ENCODE measurements at regions not wholly inside any gene's neighbourhood (a gene's known extent, or its start where the extent isn't known, plus 50 kb on each side); places are given as distances from the start of the nearest gene placed in this dataset.
A peak's percentile ranks its signal among the peaks of the same experiment; 100 is the strongest.
"Not testable (repeated sequence)": the region's sequence is repeated elsewhere in the genome, so short reads cannot be mapped to it uniquely, and the experiment has no call there.

GRCh38 chr7:96770758-96771157 lies 61.1 kb upstream of the SEM1 start:
- DNase-seq (ENCODE audit: low read depth, low spot score), result no peak

DNA sequence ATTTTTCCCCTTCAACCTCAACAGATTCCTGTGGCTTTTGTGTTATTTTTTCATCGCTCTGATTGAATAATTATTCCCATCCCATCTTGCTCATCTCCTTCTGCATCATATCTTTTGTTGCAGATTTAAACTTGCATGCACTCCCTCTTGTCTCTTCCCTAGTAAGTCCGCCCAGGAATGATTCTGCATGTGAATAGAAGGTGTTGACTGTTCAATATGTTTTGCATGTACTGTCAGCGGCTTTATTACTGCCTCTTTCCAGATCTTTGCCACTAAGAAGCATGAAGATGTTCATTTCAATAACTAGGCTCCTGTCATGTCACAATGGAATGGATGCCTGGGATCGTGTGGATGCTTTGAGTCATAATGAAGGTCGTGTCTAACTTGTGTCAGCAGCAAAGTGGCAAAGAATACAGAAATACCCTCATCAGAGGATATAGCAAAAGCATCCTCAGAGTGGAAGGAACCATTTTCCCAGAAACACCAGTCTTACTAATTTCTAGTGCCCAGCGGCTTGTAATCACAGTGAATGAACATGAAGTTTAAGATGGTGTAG lies 62.6 kb upstream of the SEM1 start:
- DNase-seq (ENCODE audit: low read depth, low spot score), result no peak

DNA sequence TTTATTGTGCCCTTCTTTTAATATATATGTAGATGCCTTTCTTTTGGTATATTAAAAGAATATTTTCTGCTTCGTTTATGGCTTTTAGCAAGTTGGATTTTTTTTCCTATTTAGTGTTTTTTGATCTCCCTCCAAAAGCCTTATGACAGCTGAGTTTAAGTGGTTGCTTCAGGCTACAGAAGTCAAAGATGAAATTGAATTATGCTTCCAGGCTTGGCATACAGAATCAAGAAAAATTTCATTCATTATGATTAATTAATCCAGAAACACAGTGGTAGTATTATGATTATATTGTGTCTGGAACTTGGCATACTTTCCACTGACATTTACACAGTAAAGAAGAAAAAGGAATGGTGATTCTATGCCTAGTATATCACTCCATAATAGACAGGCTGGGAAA lies 63.8 kb upstream of the SEM1 start:
- DNase-seq (ENCODE audit: low read depth, low spot score), result no peak

DNA sequence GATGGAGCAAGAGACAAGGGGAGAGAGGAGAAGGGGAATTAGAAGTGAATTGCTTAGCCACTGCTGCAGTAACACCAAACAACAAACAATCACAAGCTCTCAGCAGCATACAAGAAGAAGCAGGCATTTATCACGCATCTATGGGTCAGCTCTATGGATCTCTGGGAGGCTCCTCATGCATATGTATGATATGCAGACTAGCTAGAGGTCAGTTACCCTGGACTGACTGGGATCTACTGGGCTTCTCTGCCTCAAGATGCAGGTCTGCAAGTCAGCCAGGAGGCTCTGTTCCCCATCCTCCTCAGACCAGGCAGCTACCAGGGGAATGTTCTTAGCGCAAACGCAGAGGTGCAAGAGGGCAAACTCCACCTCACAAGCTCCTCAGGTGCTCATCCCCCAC lies 64.7 kb upstream of the SEM1 start:
- DNase-seq (ENCODE audit: low read depth, low spot score), result no peak

DNA sequence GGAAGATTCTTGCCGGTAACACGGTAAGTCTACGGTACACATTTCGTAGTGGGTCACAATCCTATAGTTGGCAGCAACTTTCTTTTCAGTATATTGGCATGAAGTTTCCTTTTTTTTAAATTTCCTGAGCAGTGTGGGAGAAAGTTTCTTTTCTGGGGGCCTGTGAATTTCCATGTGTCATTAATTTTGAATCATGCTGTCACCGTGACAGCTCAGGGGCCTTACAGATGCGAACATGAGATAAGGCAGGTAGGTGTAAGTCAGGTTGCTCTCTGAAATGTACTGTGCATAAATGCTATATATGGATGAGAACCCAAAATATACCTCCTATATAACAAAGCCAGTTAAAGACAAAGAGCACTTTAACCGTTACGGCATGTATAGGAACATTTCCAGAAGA lies 65.4 kb upstream of the SEM1 start:
- DNase-seq (ENCODE audit: low read depth, low spot score), result no peak

DNA sequence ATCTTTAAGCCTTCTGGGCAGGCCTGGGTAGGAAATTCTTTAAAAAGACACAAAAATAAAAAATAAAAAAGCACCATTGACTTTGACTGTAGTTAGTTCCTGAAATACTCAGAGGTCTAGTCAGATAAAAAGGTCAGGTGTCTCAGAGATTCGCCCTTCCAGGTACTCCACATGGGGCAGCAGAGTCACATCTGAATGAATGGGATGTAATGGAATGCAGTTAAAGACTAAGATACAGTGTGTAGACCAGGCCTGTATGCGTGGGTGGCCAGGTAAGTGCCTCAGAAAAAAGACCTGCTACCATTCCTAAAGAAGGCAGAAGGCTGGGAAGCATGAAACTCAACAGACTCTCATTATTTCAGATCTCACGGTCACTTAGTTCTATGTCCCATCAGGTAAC lies 68.6 kb upstream of the SEM1 start:
- no peak for DNase-seq (ENCODE audit: low read depth, low spot score)

- DNase-seq (ENCODE audit: low read depth, low spot score), result no peak
These were observed 72.3 kb upstream of the SEM1 start for GRCh38 chr7:96781919-96782318.

GRCh38 chr7:96782686-96783298 lies 73.1 kb upstream of the SEM1 start:
- DNase-seq (ENCODE audit: low read depth, low spot score), result not testable (repeated sequence)

DNA sequence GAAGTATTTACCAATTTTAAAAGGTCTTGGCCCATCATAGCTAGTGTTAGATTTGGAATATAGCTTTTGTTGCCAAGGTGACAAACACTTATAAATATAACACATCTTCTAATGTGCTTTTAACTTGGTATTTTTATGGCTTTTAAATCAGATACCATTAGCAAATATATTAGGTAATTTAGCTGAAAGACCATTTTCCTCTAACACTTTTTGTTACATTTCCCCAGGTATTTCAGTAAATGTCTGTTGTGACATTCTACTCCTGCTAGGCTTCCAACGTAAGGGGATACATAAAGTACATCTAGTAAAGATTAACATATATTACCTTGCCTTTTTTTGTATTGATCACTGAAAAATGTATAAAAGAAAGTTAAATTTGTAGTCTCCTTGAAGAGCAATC lies 75.0 kb upstream of the SEM1 start:
- DNase-seq (ENCODE audit: low read depth, low spot score), result no peak

- peak; percentile 8 for DNase-seq (ENCODE audit: low read depth, low spot score)
These were observed 76.8 kb upstream of the SEM1 start for GRCh38 chr7:96786261-96786997.

GRCh38 chr7:96786998-96787395 lies 77.4 kb upstream of the SEM1 start:
- no peak for DNase-seq (ENCODE audit: low read depth, low spot score)

GRCh38 chr7:96789914-96790313 lies 80.3 kb upstream of the SEM1 start:
- no peak for DNase-seq (ENCODE audit: low read depth, low spot score)

DNA sequence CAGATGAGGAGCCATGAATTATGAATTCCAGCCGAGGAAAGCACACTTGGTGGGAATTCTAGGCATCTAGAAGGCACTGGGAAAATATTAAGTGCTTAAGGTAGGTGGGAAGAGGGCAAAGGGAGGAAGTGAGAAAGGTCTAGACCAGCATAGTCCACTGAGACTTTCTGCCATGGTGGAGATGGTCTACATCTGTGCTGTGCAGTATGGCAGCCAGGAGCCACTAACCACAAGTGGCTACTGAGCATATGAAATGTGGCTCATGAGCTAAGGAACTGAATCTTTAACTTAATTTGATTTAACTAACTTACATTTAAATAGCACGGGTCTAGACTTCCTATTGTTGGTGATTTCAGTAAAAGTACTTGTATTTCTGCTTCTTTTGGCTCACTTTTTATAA lies 82.5 kb upstream of the SEM1 start:
- no peak for DNase-seq (ENCODE audit: low read depth, low spot score)

DNA sequence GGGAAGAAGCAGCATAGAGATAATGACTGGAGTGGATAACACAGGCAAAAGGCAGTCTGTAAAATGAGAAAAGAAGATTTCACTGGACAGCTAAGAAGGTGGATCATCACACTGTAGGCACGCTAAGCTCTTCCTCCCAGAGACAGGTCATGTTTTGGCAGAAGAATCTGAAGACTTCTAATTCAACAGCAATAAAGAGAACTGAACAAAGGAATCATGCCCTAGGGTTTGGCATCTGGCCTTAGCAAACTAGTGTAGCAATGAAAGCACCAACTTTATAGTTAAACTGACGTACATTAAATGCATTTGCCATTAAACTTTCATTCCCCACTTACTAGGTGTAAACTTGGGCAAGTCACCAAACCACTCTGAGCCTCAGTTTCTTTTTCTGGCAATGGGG lies 84.4 kb upstream of the SEM1 start:
- no peak for DNase-seq (ENCODE audit: low read depth, low spot score)

DNA sequence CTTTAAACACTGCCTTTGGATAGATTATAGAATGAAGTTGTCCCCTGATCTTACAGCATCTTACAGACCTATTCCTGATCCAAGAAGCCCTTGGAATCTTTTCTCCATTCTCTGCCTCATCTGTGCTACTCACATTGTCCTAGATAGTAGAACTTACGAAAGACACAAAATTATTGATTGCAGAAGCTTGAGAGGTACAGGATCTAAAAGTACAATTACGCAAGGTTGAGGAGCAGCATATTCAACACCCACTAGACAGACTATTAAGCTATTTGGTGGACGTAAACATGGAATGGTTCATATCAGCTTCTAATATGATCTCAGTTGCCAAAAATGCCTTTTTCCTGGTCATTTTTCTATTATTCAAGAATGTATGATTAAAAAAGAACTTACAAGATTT lies 90.5 kb upstream of the SEM1 start:
- no peak for DNase-seq (ENCODE audit: low read depth, low spot score)

DNA sequence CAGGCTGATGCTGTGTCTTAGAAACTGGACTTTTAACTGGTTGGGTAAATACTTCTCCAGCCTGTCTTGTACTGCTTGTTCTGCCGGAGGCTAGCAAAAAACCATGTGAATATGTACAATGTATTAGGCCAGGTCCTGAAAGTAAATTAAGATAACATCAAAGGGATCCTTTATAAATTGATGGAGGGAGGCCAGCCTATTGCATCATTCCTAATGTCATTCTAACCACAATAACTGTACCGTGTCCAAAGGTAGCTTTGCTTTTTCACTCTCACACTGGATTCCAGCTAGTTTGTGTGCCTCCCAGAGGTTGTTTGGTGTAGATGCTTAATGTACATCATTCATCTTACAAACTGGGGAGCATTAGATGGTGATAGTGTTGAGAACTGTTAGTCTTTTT lies 91.2 kb upstream of the SEM1 start:
- DNase-seq (ENCODE audit: low read depth, low spot score), result peak; percentile 55

- no peak for DNase-seq (ENCODE audit: low read depth, low spot score)
These were observed 109.6 kb upstream of the SEM1 start for GRCh38 chr7:96819111-96819700.

DNA sequence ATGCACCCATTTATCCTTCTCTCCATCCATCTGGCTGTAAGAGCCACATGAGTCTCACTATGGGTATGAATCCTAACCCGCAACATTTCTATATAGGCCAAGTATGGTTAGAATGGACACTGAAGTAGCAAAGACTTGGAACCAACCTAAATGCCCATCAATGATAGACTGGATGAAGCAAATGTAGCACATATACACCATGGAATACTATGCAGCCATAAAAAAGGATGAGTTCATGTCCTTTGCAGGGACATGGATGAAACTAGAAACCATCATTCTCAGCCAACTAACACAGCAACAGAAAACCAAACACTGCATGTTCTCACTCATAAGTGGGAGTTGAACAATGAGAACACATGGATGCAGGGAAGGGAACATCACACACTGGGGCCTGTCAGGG lies 111.5 kb upstream of the SEM1 start:
- not testable (repeated sequence) for DNase-seq (ENCODE audit: low read depth, low spot score)

DNA sequence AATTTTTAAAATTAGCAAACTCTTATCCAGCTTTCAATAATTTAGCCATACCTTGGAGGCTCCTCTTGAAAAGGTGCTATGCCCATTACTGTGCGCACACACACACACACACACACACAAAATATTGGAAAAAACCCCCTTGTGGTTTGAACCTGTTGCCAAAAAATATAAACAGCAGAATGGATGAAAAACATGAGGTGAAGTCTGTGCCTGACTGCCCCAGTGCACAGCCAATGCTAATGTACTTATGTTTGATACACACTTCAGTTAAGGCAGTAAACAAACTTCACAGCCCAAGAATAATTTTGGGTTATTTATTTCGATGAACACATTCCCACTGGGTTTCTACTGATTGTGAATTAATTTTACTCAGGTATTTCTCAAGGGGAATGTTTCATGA lies 113.2 kb upstream of the SEM1 start:
- DNase-seq (ENCODE audit: low read depth, low spot score), result peak; percentile 12

- DNase-seq (ENCODE audit: low read depth, low spot score), result peak; percentile 59
These were observed 113.6 kb upstream of the SEM1 start for GRCh38 chr7:96823274-96823673.

DNA sequence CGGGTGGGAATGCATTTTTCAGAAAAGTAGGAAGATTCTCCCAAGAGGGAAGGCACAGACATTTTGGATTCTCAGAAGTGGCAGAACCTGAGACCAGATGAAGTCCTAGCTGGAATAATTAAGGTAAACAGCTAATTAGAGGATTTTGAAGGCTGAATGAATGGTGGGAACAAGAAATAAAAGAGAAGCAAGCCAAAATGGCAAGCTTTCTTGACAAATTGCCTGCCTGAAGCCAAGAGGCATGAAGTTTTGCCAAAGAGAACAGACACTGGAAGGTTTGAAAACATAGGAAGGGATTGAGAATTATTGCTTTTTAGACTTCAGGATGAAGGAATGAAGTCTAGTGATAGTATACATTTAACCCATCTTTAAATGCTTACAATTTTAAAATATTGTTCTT lies 115.0 kb upstream of the SEM1 start:
- no peak for DNase-seq (ENCODE audit: low read depth, low spot score)

- no peak for DNase-seq (ENCODE audit: low read depth, low spot score)
These were observed 115.6 kb upstream of the SEM1 start for GRCh38 chr7:96825285-96825684.

GRCh38 chr7:96826089-96826488 lies 116.4 kb upstream of the SEM1 start:
- DNase-seq (ENCODE audit: low read depth, low spot score), result no peak

All from astrocyte of the hippocampus (primary cell).